H9 (cell line): ENCODE measurements at regions not wholly inside any gene's neighbourhood (a gene's known extent, or its start where the extent isn't known, plus 50 kb on each side); places are given as distances from the start of the nearest gene placed in this dataset.

Experiments used
- DNase-seq: peaks from one replicate; pipeline ENCODE4 v3.0.0-alpha.2; 2017
- H2AFZ ChIP-seq: one replicate; pipeline ENCODE4 v1.6.1; 2013; ENCODE audit warnings: mild to moderate bottlenecking, low read length, control low read depth, moderate library complexity
- H2AK5ac ChIP-seq: 2 replicates; pipeline ENCODE4 v1.6.1; 2013; ENCODE audit warnings: low read length, control low read depth, mixed read lengths; ENCODE audit not compliant: insufficient read length
- H2BK120ac ChIP-seq: one replicate; pipeline ENCODE4 v1.6.1; 2013; ENCODE audit warnings: low read depth, mild to moderate bottlenecking, low read length, control low read depth, inconsistent platforms; ENCODE audit not compliant: poor library complexity, severe bottlenecking
- H2BK12ac ChIP-seq: 2 replicates; pipeline ENCODE4 v1.6.1; 2013; ENCODE audit warnings: low read length, control low read depth, mixed read lengths, low read depth; ENCODE audit not compliant: insufficient read length
- H2BK15ac ChIP-seq: 2 replicates; pipeline ENCODE4 v1.6.1; 2013; ENCODE audit warnings: low read depth, low read length, control low read depth
- H2BK20ac ChIP-seq: one replicate; pipeline ENCODE4 v1.6.1; 2013; ENCODE audit warnings: low read depth, mild to moderate bottlenecking, low read length, control low read depth, inconsistent platforms; ENCODE audit not compliant: poor library complexity, severe bottlenecking
- H2BK5ac ChIP-seq: 2 replicates; pipeline ENCODE4 v1.6.1; 2013; ENCODE audit warnings: low read length, control low read depth, mixed read lengths; ENCODE audit not compliant: insufficient read length
- H3K14ac ChIP-seq: 2 replicates; pipeline ENCODE4 v1.6.1; 2013; ENCODE audit warnings: low read length, control low read depth; ENCODE audit not compliant: insufficient read depth
- H3K18ac ChIP-seq: 2 replicates; pipeline ENCODE4 v1.6.1; 2013; ENCODE audit warnings: low read depth, mild to moderate bottlenecking, mixed read lengths, low read length, control low read depth; ENCODE audit not compliant: insufficient read length
- H3K23ac ChIP-seq: 2 replicates; pipeline ENCODE4 v1.6.1; 2013; ENCODE audit warnings: low read length, control low read depth, mixed read lengths, low read depth; ENCODE audit not compliant: insufficient read length
- H3K23me2 ChIP-seq: 2 replicates; pipeline ENCODE4 v1.6.1; 2013; ENCODE audit warnings: low read depth, mild to moderate bottlenecking, mixed read lengths, low read length, control low read depth; ENCODE audit not compliant: insufficient read length, poor library complexity, severe bottlenecking
- H3K27ac ChIP-seq: 2 replicates; pipeline ENCODE4 v1.5.1; 2013; ENCODE audit warnings: low read length, control low read depth, mixed read lengths, low read depth; ENCODE audit not compliant: insufficient read length
- H3K27me3 ChIP-seq: 2 replicates; pipeline ENCODE4 v1.6.1; 2013; ENCODE audit warnings: low read length, control low read depth, inconsistent platforms; ENCODE audit not compliant: insufficient read depth
- H3K4ac ChIP-seq: 2 replicates; pipeline ENCODE4 v1.6.1; 2013; ENCODE audit warnings: low read depth, mild to moderate bottlenecking, control low read depth, inconsistent platforms, low read length, moderate library complexity
- H3K4me1 ChIP-seq: 2 replicates; pipeline ENCODE4 v1.6.1; 2013; ENCODE audit warnings: low read length, control low read depth, inconsistent platforms; ENCODE audit not compliant: insufficient read depth
- H3K4me2 ChIP-seq: 2 replicates; pipeline ENCODE4 v1.6.1; 2013; ENCODE audit warnings: low read length, control low read depth, mixed read lengths; ENCODE audit not compliant: insufficient read length, insufficient read depth
- H3K56ac ChIP-seq: 2 replicates; pipeline ENCODE4 v1.6.1; 2013; ENCODE audit warnings: low read depth, mild to moderate bottlenecking, mixed read lengths, low read length, control low read depth; ENCODE audit not compliant: insufficient read length
- H3K79me1 ChIP-seq: 2 replicates; pipeline ENCODE4 v1.6.1; 2013; ENCODE audit warnings: low read depth, mild to moderate bottlenecking, moderate library complexity, low read length, control low read depth, inconsistent platforms; ENCODE audit not compliant: insufficient read depth, poor library complexity, severe bottlenecking
- H3K79me2 ChIP-seq: 2 replicates; pipeline ENCODE4 v1.6.1; 2013; ENCODE audit warnings: low read length, control low read depth, inconsistent platforms; ENCODE audit not compliant: insufficient read depth
- H3K9ac ChIP-seq: 2 replicates; pipeline ENCODE4 v1.6.1; 2013; ENCODE audit warnings: low read length, control low read depth, mixed read lengths; ENCODE audit not compliant: insufficient read length; ENCODE audit errors: extremely low read depth
- H3K9me3 ChIP-seq: one replicate; pipeline ENCODE4 v1.6.1; 2013; ENCODE audit warnings: low read depth, low read length, inconsistent platforms; ENCODE audit not compliant: control insufficient read depth
- H3T11ph ChIP-seq: one replicate; pipeline ENCODE4 v1.6.1; 2013; ENCODE audit warnings: mild to moderate bottlenecking, low read length, control low read depth, inconsistent platforms
- H4K20me1 ChIP-seq: one replicate; pipeline ENCODE4 v1.6.1; 2013; ENCODE audit not compliant: control insufficient read depth, insufficient read length, insufficient read depth
- H4K5ac ChIP-seq: 2 replicates; pipeline ENCODE4 v1.6.1; 2013; ENCODE audit warnings: low read depth, mild to moderate bottlenecking, mixed read lengths, low read length, control low read depth; ENCODE audit not compliant: insufficient read length
- H4K8ac ChIP-seq: replicated peaks from 2 replicates; pipeline ENCODE4 v1.6.1; 2013; ENCODE audit warnings: low read length, control low read depth, mixed read lengths, low read depth; ENCODE audit not compliant: insufficient read length
- H4K91ac ChIP-seq: 2 replicates; pipeline ENCODE4 v1.6.1; 2013; ENCODE audit warnings: low read depth, mild to moderate bottlenecking, moderate library complexity, mixed read lengths, low read length, control low read depth; ENCODE audit not compliant: insufficient read length
- H3K27ac Mint-ChIP-seq, 3 experiments: 2 replicates in 2 of 3; 3 replicates in 1 of 3; pipeline ENCODE4 v1.8.0; 2020 to 2021; ENCODE audit warnings: mixed read lengths in 3 of 3, mild to moderate bottlenecking in 1 of 3, moderate library complexity in 1 of 3
- H3K27me3 Mint-ChIP-seq: 2 replicates; pipeline ENCODE4 v1.8.0; 2021; ENCODE audit warnings: low read depth, mild to moderate bottlenecking, moderate library complexity, mixed read lengths
- H3K36me3 Mint-ChIP-seq, 3 experiments: 2 replicates in 2 of 3; 3 replicates in 1 of 3; pipeline ENCODE4 v1.8.0; 2020 to 2021; ENCODE audit warnings: low read depth in 3 of 3, mixed read lengths in 3 of 3; ENCODE audit not compliant: insufficient read depth in 1 of 3
- H3K4me1 Mint-ChIP-seq, 2 experiments: 2 replicates each; pipeline ENCODE4 v1.8.0; 2020; ENCODE audit warnings: mixed read lengths in 2 of 2
- H3K4me3 Mint-ChIP-seq, 2 experiments: 2 replicates in 1 of 2; 3 replicates in 1 of 2; pipeline ENCODE4 v1.8.0; 2020 to 2021; ENCODE audit warnings: mild to moderate bottlenecking in 2 of 2, mixed read lengths in 2 of 2, moderate library complexity in 1 of 2
- H3K9me3 Mint-ChIP-seq, 2 experiments: 2 replicates in 1 of 2; 3 replicates in 1 of 2; pipeline ENCODE4 v1.8.0; 2020; ENCODE audit warnings: mild to moderate bottlenecking in 2 of 2, mixed read lengths in 2 of 2, moderate library complexity in 1 of 2
- WGBS: extraction: QIAGEN DNeasy Blood & Tissue Kit; methylation state at CpG from one replicate; pipeline ENCODE4 v1.1.7; 2013; ENCODE audit warnings: missing lambda C conversion rate, low lambda C conversion rate, mixed read lengths; ENCODE audit not compliant: insufficient read length; ENCODE audit errors: extremely low coverage; 5-methylcytosine and 5-hydroxymethylcytosine counted together
- TF ChIP-seq, protein P1 (sequence below): fragments of 200-600 bp; sonication (generic); conservative IDR thresholded peaks from 3 replicates; pipeline ENCODE4 v1.8.0; 2021; ENCODE audit warnings: antibody characterized with exemption, mild to moderate bottlenecking

- H3K56ac ChIP-seq, result no peak overlapping the region
- no peak overlapping the region for H3K27ac ChIP-seq
- no peaks in the 10 kb centered on the region for H3K79me1 ChIP-seq
- H3K4me1 ChIP-seq, result no peaks in the 10 kb centered on the region
- H2BK20ac ChIP-seq, result no peak overlapping the region
- no peak overlapping the region for H2BK120ac ChIP-seq
- H3K9me3 ChIP-seq, result no peaks in the 10 kb centered on the region
- H4K8ac ChIP-seq, result no peak overlapping the region
- no peak overlapping the region for H3K23ac ChIP-seq
- no peak overlapping the region for H2BK5ac ChIP-seq
- Mint-ChIP-seq H3K4me3 (no peak overlapping the region), H3K9me3 (no peaks in the 10 kb centered on the region), H3K27ac (no peak overlapping the region), H3K4me1 (peaks cover 8 to 16% of the 10 kb centered on the region in 2 experiments), H3K36me3 (no peaks in the 10 kb centered on the region), H3K27me3 (no peaks in the 10 kb centered on the region)
- H2AK5ac ChIP-seq, result no peak overlapping the region
- H2BK15ac ChIP-seq, result no peak overlapping the region
- no peak overlapping the region for H4K5ac ChIP-seq
- H3T11ph ChIP-seq, result no peak overlapping the region
- no peak overlapping the region for H3K4me2 ChIP-seq
- TF ChIP-seq, protein P1, sequence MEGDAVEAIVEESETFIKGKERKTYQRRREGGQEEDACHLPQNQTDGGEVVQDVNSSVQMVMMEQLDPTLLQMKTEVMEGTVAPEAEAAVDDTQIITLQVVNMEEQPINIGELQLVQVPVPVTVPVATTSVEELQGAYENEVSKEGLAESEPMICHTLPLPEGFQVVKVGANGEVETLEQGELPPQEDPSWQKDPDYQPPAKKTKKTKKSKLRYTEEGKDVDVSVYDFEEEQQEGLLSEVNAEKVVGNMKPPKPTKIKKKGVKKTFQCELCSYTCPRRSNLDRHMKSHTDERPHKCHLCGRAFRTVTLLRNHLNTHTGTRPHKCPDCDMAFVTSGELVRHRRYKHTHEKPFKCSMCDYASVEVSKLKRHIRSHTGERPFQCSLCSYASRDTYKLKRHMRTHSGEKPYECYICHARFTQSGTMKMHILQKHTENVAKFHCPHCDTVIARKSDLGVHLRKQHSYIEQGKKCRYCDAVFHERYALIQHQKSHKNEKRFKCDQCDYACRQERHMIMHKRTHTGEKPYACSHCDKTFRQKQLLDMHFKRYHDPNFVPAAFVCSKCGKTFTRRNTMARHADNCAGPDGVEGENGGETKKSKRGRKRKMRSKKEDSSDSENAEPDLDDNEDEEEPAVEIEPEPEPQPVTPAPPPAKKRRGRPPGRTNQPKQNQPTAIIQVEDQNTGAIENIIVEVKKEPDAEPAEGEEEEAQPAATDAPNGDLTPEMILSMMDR, result no peak
- no peak overlapping the region for H3K9ac ChIP-seq
- no peak for DNase-seq
- no peak overlapping the region for H4K91ac ChIP-seq
- WGBS, result no CpG with 5 or more reads among the region's 1 CpG
- H3K4ac ChIP-seq, result no peak overlapping the region
- no peak overlapping the region for H2BK12ac ChIP-seq
- no peaks in the 10 kb centered on the region for H4K20me1 ChIP-seq
- H3K18ac ChIP-seq, result no peak overlapping the region
- H3K14ac ChIP-seq, result no peak overlapping the region
- no peaks in the 10 kb centered on the region for H3K23me2 ChIP-seq
- no peak overlapping the region for H2AFZ ChIP-seq
- no peaks in the 10 kb centered on the region for H3K27me3 ChIP-seq
- H3K79me2 ChIP-seq, result no peaks in the 10 kb centered on the region; the same call in 1 of the 2 replicates
Observed at GRCh38 chr1:221643404-221644144, 98.3 kb downstream of the DUSP10 start.
